SHP77 (cell line): ENCODE measurements at regions not wholly inside any gene's neighbourhood (a gene's known extent, or its start where the extent isn't known, plus 50 kb on each side); places are given as distances from the start of the nearest gene placed in this dataset.

Experiments used
- DNase-seq, 2 experiments: peaks; one replicate each; lab custom pipeline; 2025; lab: John Stamatoyannopoulos, UW

DNA sequence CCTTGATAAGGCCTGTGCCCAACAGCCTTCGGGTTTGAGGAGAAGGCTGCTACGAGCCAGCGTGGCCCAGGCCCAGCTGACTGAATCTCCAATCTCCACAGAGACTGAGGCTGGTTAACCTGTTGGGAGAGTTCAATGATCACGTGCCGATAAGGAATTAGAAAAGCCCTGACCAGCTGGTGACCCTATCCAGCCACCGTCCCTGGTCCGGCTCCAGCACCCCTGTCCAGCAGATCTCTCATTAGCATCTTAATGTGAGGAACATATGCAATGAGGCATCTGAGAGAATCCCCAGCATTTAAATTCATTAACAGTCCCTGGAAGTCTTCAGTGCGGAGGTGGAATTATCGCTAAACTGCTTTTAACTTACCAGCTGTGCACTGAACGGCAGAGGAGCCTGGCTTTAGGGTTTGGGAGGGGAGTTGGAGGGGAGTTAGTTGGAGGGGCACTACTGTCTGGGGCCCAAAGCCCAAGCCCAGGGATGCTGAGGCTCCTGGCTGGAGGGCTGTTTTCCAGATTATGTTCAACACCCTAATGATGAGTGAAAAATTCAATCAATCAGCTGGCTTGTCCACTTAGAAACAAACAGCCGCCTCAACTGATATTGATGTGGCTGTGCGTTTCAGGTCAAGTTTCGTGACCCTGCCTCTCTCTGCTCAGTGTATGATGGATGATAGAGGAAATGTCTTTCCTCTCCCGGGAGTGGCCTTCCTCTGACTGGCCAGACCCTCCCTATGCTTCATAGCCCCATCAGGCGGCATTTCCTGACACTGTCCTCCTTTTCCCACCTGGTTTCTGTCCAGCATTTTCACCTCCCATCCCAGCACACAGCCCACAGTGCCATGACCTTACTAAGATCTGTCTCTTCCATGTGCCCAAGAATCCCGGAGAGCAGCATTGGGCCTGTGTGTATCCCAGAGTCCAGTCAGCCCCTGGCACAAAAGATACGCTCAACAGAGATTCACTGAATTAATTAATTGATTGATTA, 184.5 kb downstream of the CCT6B start:
- DNase-seq: no peak

DNA sequence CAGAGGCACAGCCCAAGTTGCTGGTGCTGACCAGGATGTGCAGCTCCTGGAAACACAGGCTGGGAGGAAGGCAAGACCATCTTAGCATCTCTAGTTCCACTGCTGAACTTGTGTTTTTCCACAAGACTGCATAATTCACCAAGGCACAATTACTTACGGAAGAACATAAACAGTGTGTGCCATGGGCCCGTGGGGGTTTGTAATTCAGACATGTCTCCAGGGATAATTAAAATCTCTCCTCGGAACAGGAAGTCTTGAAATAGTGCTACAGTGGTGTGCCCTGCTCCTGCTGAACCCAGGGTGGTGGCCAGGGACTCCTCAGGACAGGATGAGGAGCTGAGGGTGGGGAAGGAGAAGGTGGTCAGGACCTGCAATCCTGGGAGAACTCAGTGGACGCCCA, 188.2 kb downstream of the CCT6B start:
- DNase-seq: no peak

DNA sequence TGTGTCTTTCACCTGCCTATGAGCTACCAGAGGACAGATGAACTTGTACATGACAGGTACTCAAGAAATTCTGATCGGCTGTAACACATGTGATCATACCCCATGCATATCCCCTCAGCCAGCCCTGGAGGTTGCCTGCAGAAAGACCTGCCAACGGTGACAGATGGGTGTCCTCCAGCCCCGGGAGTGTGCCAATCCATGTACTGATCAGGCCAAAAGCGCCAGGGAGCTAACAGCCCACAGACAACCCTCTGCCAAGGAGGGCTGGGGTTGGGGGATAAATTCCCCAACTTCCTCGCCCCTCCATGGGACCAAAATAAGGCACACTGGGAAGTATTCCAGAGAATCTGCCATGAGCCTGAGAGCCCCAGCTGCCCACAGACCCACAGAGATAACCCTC, 189.4 kb downstream of the CCT6B start:
- DNase-seq: no peak

- no peak for DNase-seq
Measured at GRCh38 chr17:34770586-34770985, 190.7 kb downstream of the CCT6B start.

GRCh38 chr17:34769899-34770298, 190.5 kb downstream of the TMEM132E start:
- no peak for DNase-seq

DNA sequence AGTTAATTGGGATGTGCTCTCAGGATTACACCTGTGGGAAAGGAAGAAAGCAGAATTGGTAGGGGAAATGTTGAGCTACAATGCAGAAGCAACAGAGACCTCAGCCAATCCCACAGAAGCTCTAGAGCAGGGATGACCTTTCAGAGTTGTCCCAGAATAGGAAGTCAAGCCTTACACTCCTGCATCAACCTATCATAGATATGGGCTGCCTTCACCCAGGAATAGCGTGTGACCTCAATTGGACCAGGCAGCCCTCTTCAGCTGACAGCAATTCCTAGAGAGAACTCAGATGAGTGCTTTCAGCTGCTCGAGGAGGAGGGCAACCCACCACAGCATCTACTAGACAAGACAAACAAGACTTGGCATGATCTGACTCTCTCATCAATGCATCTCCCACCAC, 189.7 kb downstream of the TMEM132E start:
- no peak for DNase-seq

DNA sequence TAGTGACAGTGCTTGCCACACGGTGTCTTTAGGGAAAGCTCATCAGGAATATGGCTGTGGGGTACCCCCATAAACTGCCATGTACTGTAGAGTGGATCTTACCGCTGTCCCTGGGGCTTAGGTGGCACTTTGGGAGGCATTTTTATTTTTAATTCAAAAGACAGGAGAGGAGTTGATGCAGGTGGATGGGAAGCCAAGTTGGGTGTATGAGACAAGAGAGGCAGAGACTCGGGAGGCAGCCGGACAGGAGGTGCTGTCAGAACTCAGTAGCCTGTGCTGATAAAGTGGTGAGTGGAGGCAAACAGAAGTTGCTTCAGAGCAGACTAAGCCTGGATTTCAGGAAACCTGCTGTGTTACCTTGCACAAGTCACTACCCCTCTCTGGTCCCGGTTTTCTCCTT, 185.9 kb downstream of the TMEM132E start:
- DNase-seq: no peak

DNA sequence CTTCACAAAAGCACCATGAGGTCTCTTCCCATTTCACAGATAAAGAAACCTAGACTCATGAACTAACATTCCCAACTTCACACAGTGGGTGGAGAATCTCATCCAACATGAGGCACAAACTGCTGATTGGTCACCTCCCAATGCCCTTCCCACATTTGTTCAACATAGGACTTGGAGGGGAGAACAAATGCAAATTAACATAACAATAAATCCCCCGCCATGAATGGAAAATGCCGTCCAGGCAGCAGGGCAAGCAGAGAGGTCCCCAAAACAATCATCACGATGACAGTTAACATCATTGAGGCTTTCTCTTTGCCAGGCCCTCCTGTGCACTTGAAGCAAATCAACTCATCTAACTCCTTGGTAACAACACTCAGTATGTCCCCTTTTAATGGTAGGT, 185.3 kb downstream of the TMEM132E start:
- no peak for DNase-seq

GRCh38 chr17:34763728-34764665, 184.6 kb downstream of the TMEM132E start:
- DNase-seq: no peak

GRCh38 chr17:34762078-34762477, 182.7 kb downstream of the TMEM132E start:
- DNase-seq: no peak

GRCh38 chr17:34761646-34762045, 182.3 kb downstream of the TMEM132E start:
- DNase-seq: no peak

DNA sequence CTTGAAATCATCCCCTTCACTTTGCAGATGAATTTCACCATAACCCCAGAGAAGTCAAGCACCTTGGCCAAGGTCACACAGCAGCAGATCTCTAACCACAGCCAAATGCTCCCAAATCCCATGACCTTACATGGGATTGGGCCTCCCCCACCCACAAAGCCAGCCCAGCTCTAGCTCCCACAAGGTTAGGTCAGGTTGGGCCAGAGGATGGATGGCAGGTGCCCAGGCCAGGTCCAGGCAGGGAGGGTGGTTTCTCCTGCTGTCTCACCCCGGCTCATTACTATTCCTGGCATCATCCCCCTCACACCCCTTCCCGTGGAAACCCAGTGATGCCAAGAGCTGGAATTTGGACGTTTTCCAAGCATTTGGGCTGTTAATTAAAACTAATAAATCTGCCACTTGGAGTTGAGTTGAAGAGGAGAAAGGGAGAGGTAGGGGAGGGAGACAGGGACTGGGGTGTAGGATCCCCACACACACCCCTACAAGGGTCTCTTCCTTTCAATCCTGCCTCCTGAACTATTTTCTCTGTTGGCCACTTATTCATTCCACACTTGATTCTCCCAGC, 181.6 kb downstream of the TMEM132E start:
- DNase-seq: no peak

DNA sequence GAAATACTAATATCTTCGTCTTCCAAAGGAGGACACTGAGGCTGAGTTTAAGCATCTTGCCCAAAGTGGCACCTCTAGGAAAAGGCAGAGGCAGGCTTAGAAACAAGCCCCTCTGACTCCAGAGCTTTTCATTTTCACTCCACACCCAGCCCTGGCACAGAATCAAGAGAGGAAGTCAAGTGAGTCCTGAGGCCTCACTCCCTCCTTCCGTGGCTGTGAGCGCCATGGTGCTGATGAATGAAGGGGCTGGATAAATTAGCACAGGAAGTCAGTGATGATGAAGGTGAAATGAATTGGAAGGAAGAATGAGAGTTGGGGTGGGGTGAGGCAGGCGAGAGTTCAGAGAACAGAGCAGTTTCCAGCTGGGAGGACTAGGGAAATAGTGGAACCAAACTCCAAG, 179.3 kb downstream of the TMEM132E start:
- DNase-seq: no peak

DNA sequence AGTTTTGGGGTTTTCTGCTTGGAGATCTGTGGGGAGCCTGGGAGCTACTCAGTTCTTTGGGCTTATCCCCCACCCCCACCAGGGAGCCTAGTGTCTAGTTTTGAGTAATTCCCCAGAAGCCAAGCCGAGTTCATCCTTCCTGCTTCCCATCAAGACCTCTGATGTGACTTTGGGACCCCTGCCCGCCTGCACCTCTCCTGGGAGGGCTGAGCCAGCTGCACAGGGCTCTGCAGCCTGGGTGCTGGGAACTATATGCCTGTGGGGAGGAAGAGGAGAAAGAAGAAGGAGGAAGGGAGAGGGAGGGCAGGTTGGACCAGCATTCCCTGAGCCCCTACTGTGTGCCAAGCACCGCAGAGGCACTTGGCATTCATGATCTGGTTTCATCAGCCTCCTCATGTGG, 178.9 kb downstream of the TMEM132E start:
- DNase-seq: no peak

DNA sequence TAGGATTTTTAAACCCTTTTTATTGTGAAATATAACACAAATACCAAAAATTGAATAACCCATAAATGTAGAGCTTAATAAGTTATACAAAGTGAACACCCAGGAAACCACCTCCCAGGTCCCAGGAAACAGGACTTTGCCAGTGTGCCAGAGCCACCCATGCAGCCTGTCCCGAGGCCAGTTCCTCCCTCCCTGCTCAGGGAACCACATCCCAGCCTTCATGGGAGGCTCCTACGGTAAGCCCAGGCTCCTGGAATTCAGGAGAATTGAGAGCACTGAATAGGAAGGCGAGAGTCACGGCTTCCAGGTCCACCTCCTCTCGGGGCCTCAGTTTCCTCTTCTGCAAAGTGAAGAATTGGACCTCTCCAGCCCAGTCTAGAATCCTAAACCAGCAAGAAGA, 178.2 kb downstream of the TMEM132E start:
- DNase-seq: no peak

GRCh38 chr17:34757106-34757505, 177.7 kb downstream of the TMEM132E start:
- DNase-seq: no peak

- no peak for DNase-seq
Measured at GRCh38 chr17:34756637-34757021, 177.2 kb downstream of the TMEM132E start.

DNA sequence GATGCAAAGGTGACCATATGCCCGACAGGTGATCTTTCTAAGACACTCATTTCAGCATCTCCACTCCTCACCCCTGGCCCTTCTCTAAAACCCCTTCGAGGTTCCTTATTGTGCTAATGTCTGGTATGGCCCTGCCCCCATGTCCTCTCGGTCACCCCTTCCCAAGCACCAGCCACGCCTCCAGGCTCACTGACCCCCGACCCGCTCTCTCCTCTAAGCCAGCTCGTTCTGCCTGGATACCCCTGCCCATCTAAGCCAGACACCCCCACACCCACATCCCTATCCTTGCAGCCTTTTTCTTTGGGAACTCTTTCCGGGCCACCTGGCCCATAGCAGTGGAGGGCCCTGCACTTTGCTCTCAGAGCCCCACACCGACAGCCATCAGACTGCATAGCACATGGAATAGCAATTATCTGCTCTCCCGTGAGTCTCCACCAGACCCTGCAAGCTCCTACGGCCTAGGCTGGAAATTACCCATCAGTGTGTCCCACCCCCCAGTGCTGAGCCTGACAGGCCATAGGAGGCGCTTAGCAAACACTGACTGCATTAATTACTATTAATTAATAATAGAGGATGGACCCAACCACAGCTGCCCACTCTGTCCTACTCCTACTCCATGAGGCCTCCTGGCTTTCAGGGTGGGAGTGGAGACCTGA, 176.7 kb downstream of the TMEM132E start:
- DNase-seq: no peak

DNA sequence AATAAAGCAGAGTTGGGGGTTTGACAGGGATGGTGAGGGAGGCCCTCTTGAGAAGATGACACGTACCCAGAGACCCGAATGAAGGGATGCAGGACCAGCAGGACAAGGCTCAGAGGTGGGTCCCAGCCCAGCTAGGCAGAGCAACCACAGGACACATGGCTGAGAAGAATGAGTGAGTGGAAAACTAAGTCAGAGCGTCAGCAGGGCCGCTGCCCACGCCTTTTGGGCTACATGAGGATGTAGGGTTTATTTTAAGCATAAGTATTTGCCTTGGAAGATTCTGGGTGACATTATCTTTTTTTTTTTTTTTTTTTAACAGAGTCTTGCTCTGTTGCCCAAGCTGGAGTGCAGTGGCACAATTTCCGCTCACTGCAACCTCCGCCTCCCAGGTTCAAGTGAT, 176.0 kb downstream of the TMEM132E start:
- no peak for DNase-seq

DNA sequence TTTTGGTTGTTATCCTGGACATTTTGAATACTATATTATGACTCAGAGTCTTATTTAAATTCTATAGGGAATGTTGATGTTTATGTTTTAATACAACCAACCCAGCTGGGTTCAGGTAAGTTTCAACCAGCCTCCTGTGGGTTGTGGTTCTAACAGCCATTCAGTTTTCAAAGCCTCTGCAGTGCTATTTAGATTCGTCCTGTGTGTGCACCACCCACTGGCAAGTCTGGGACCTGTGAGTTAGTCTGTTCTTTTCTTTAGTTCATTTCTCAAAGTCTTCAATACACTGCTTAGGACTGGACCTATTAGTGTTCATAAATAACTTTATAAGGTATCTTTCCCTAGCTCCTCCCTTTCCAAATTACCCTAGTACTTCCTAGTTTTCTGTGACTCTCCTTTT, 170.6 kb downstream of the TMEM132E start:
- no peak for DNase-seq

DNA sequence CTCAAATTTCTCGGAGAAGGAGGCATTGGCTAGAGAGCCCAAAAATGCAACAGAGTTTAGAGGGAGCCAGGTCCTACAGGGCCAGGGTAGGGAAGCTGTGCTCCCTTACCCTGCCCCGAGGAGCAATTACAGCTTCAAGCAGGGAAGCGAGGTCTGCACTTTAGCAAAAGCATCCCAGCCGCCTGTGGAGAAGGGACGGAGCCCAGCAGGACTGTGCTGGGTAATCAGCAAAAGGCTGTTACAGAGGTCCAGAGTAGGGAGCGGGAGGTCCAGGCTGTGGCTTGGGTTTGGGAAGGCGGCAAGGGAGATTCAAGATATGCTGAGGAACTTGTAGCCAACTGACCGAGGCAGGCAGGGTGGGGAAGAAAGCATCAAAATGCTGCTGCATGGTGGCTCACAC, 162.6 kb downstream of the TMEM132E start:
- no peak for DNase-seq
